RWPE2 (cell line): ENCODE measurements at regions not wholly inside any gene's neighbourhood (a gene's known extent, or its start where the extent isn't known, plus 50 kb on each side); places are given as distances from the start of the nearest gene placed in this dataset.

Experiments
- ATAC-seq: fragments of 200-7000 bp; cut with Tn5 transposase; 3 replicates; pipeline ENCODE4 v1.9.1; 2021; ENCODE audit warnings: low read depth
- DNase-seq: peaks from one replicate; pipeline ENCODE4 v3.0.0-alpha.2; 2020; ENCODE audit warnings: low spot score
- H3K27ac ChIP-seq: fragments of 450-650 bp; 2 replicates; pipeline ENCODE4 v1.5.1; 2017; ENCODE audit warnings: mild to moderate bottlenecking; ENCODE audit not compliant: poor library complexity, severe bottlenecking
- H3K27me3 ChIP-seq: fragments of 250-450 bp; sonication (Bioruptor Pico); 2 replicates; pipeline ENCODE4 v1.5.1; 2021; ENCODE audit warnings: mild to moderate bottlenecking, moderate library complexity; ENCODE audit not compliant: insufficient read depth, poor library complexity, severe bottlenecking
- H3K36me3 ChIP-seq: fragments of 250-450 bp; sonication (Bioruptor Pico); 2 replicates; pipeline ENCODE4 v1.5.1; 2020; ENCODE audit warnings: low read depth, mild to moderate bottlenecking, moderate library complexity
- H3K4me1 ChIP-seq: fragments of 250-450 bp; sonication (Bioruptor Pico); 2 replicates; pipeline ENCODE4 v1.5.1; 2021; ENCODE audit warnings: mild to moderate bottlenecking, moderate library complexity; ENCODE audit not compliant: insufficient read depth, poor library complexity, severe bottlenecking
- H3K4me3 ChIP-seq: fragments of 250-450 bp; sonication (Bioruptor Pico); 2 replicates; pipeline ENCODE4 v1.5.1; 2021; ENCODE audit warnings: mild to moderate bottlenecking, moderate library complexity; ENCODE audit not compliant: severe bottlenecking
- H3K9me3 ChIP-seq: fragments of 250-450 bp; sonication (Bioruptor Pico); 2 replicates; pipeline ENCODE4 v1.5.1; 2021; ENCODE audit warnings: mild to moderate bottlenecking, moderate library complexity; ENCODE audit not compliant: severe bottlenecking
- CTCF ChIP-seq: fragments of 450-650 bp; IDR thresholded peaks from one replicate; pipeline ENCODE4 v1.5.1; 2017; ENCODE audit warnings: mild to moderate bottlenecking, moderate library complexity; ENCODE audit not compliant: poor library complexity, severe bottlenecking

- Histone ChIP-seq H3K27ac (no peak overlapping the region), H3K9me3 (no peaks in the 10 kb centered on the region), H3K4me1 (no peaks in the 10 kb centered on the region), H3K27me3 (no peaks in the 10 kb centered on the region), H3K36me3 (no peaks in the 10 kb centered on the region), H3K4me3 (no peak overlapping the region)
- ATAC-seq (no peak), DNase-seq (no peak)
- TF ChIP-seq CTCF = no peak
These were observed 96.3 kb upstream of the ENPP6 start for GRCh38 chr4:184313702-184314659.

- H3K27ac ChIP-seq = no peak overlapping the region
These were observed 95.4 kb upstream of the ENPP6 start for GRCh38 chr4:184313058-184313581.

GRCh38 chr4:184312126-184312525 is 94.5 kb upstream of the ENPP6 start:
- no peak for DNase-seq
- no peak for TF ChIP-seq CTCF
- Histone ChIP-seq H3K27me3 (no peaks in the 10 kb centered on the region), H3K27ac (no peak overlapping the region), H3K36me3 (no peaks in the 10 kb centered on the region), H3K4me1 (no peaks in the 10 kb centered on the region), H3K9me3 (no peaks in the 10 kb centered on the region), H3K4me3 (no peak overlapping the region)
- no peak for ATAC-seq

More at GRCh38 chr4:184313058-184313581, 95.4 kb upstream of the ENPP6 start:
- TF ChIP-seq CTCF = no peak
- H3K27me3 ChIP-seq = no peaks in the 10 kb centered on the region
- no peaks in the 10 kb centered on the region for H3K36me3 ChIP-seq
- no peak for DNase-seq
- H3K4me1 ChIP-seq = no peaks in the 10 kb centered on the region
- ATAC-seq = no peak
- no peaks in the 10 kb centered on the region for H3K9me3 ChIP-seq
- no peak overlapping the region for H3K4me3 ChIP-seq

GRCh38 chr4:184310881-184311709 is 93.4 kb upstream of the ENPP6 start:
- Histone ChIP-seq H3K27ac (no peak overlapping the region), H3K36me3 (no peaks in the 10 kb centered on the region), H3K9me3 (no peaks in the 10 kb centered on the region), H3K4me1 (no peaks in the 10 kb centered on the region), H3K4me3 (no peak overlapping the region), H3K27me3 (no peaks in the 10 kb centered on the region)
- ATAC-seq (no peak), DNase-seq (no peak)
- no peak for TF ChIP-seq CTCF
